RWPE2 (cell line): ENCODE measurements at regions not wholly inside any gene's neighbourhood (a gene's known extent, or its start where the extent isn't known, plus 50 kb on each side); places are given as distances from the start of the nearest gene placed in this dataset.

Experiments
- ATAC-seq: fragments of 200-7000 bp; cut with Tn5 transposase; 3 replicates; pipeline ENCODE4 v1.9.1; 2021; ENCODE audit warnings: low read depth
- DNase-seq: peaks from one replicate; pipeline ENCODE4 v3.0.0-alpha.2; 2020; ENCODE audit warnings: low spot score
- H3K27ac ChIP-seq: fragments of 450-650 bp; 2 replicates; pipeline ENCODE4 v1.5.1; 2017; ENCODE audit warnings: mild to moderate bottlenecking; ENCODE audit not compliant: poor library complexity, severe bottlenecking
- H3K27me3 ChIP-seq: fragments of 250-450 bp; sonication (Bioruptor Pico); 2 replicates; pipeline ENCODE4 v1.5.1; 2021; ENCODE audit warnings: mild to moderate bottlenecking, moderate library complexity; ENCODE audit not compliant: insufficient read depth, poor library complexity, severe bottlenecking
- H3K36me3 ChIP-seq: fragments of 250-450 bp; sonication (Bioruptor Pico); 2 replicates; pipeline ENCODE4 v1.5.1; 2020; ENCODE audit warnings: low read depth, mild to moderate bottlenecking, moderate library complexity
- H3K4me1 ChIP-seq: fragments of 250-450 bp; sonication (Bioruptor Pico); 2 replicates; pipeline ENCODE4 v1.5.1; 2021; ENCODE audit warnings: mild to moderate bottlenecking, moderate library complexity; ENCODE audit not compliant: insufficient read depth, poor library complexity, severe bottlenecking
- H3K4me3 ChIP-seq: fragments of 250-450 bp; sonication (Bioruptor Pico); 2 replicates; pipeline ENCODE4 v1.5.1; 2021; ENCODE audit warnings: mild to moderate bottlenecking, moderate library complexity; ENCODE audit not compliant: severe bottlenecking
- H3K9me3 ChIP-seq: fragments of 250-450 bp; sonication (Bioruptor Pico); 2 replicates; pipeline ENCODE4 v1.5.1; 2021; ENCODE audit warnings: mild to moderate bottlenecking, moderate library complexity; ENCODE audit not compliant: severe bottlenecking
- CTCF ChIP-seq: fragments of 450-650 bp; IDR thresholded peaks from one replicate; pipeline ENCODE4 v1.5.1; 2017; ENCODE audit warnings: mild to moderate bottlenecking, moderate library complexity; ENCODE audit not compliant: poor library complexity, severe bottlenecking

- no peak for ATAC-seq
- no peak overlapping the region for H3K4me3 ChIP-seq
- H3K4me1 ChIP-seq = no peaks in the 10 kb centered on the region
- DNase-seq = no peak
- H3K36me3 ChIP-seq = no peaks in the 10 kb centered on the region
- H3K27ac ChIP-seq = no peak overlapping the region
- TF ChIP-seq CTCF = no peak
- H3K9me3 ChIP-seq = no peaks in the 10 kb centered on the region
- H3K27me3 ChIP-seq = peaks cover 7% of the 10 kb centered on the region
Observed at GRCh38 chr16:51950118-51950780, 596.7 kb downstream of the TOX3 start.

- H3K36me3 ChIP-seq = no peaks in the 10 kb centered on the region
- no peak for DNase-seq
- H3K4me3 ChIP-seq = no peak overlapping the region
- no peak overlapping the region for H3K27ac ChIP-seq
- H3K4me1 ChIP-seq = no peaks in the 10 kb centered on the region
- H3K27me3 ChIP-seq = peaks cover 7% of the 10 kb centered on the region
- no peaks in the 10 kb centered on the region for H3K9me3 ChIP-seq
- no peak for ATAC-seq
- no peak for TF ChIP-seq CTCF
Observed at GRCh38 chr16:51949282-51949681, 597.7 kb downstream of the TOX3 start.

GRCh38 chr16:51941412-51941811, 605.5 kb downstream of the TOX3 start:
- ATAC-seq = no peak
- Histone ChIP-seq H3K4me1 (peaks cover 8% of the 10 kb centered on the region), H3K27me3 (no peaks in the 10 kb centered on the region), H3K36me3 (no peaks in the 10 kb centered on the region), H3K4me3 (no peak overlapping the region), H3K9me3 (no peaks in the 10 kb centered on the region), H3K27ac (no peak overlapping the region)
- no peak for TF ChIP-seq CTCF
- DNase-seq = no peak

- no peak for ATAC-seq
- Histone ChIP-seq H3K9me3 (no peaks in the 10 kb centered on the region), H3K4me3 (no peak overlapping the region), H3K27ac (no peak overlapping the region), H3K27me3 (no peaks in the 10 kb centered on the region), H3K36me3 (no peaks in the 10 kb centered on the region), H3K4me1 (peaks cover 8% of the 10 kb centered on the region)
- no peak for TF ChIP-seq CTCF
- no peak for DNase-seq
Observed at GRCh38 chr16:51940183-51940582, 606.8 kb downstream of the TOX3 start.

- H3K27me3 ChIP-seq = no peaks in the 10 kb centered on the region
- H3K36me3 ChIP-seq = no peaks in the 10 kb centered on the region
- H3K27ac ChIP-seq = no peak overlapping the region
- DNase-seq = no peak
- TF ChIP-seq CTCF = no peak
- ATAC-seq = no peak
- no peak overlapping the region for H3K4me3 ChIP-seq
- no peaks in the 10 kb centered on the region for H3K9me3 ChIP-seq
- peaks cover 8% of the 10 kb centered on the region for H3K4me1 ChIP-seq
Observed at GRCh38 chr16:51939378-51939871, 607.5 kb downstream of the TOX3 start.
